ENCODE measurements at regions not wholly inside any gene's neighbourhood (a gene's known extent, or its start where the extent isn't known, plus 50 kb on each side); places are given as distances from the start of the nearest gene placed in this dataset.

- TF ChIP-seq, protein P1, sequence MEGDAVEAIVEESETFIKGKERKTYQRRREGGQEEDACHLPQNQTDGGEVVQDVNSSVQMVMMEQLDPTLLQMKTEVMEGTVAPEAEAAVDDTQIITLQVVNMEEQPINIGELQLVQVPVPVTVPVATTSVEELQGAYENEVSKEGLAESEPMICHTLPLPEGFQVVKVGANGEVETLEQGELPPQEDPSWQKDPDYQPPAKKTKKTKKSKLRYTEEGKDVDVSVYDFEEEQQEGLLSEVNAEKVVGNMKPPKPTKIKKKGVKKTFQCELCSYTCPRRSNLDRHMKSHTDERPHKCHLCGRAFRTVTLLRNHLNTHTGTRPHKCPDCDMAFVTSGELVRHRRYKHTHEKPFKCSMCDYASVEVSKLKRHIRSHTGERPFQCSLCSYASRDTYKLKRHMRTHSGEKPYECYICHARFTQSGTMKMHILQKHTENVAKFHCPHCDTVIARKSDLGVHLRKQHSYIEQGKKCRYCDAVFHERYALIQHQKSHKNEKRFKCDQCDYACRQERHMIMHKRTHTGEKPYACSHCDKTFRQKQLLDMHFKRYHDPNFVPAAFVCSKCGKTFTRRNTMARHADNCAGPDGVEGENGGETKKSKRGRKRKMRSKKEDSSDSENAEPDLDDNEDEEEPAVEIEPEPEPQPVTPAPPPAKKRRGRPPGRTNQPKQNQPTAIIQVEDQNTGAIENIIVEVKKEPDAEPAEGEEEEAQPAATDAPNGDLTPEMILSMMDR (IDR thresholded peaks at IDR 0.05; ENCODE audit: insufficient read depth, low read length, poor library complexity, severe bottlenecking): no peak
- TF ChIP-seq EZH2phosphoT487 (conservative IDR thresholded peaks at IDR 0.05; ENCODE audit: low read length): no peak
These were observed 748.2 kb upstream of the ADAMTS5 start for GRCh38 chr21:27715131-27715530.
